Mammary epithelial cell (primary cell): ENCODE measurements at regions not wholly inside any gene's neighbourhood (a gene's known extent, or its start where the extent isn't known, plus 50 kb on each side); places are given as distances from the start of the nearest gene placed in this dataset.
"Not testable (repeated sequence)": the region's sequence is repeated elsewhere in the genome, so short reads cannot be mapped to it uniquely, and the experiment has no call there.

Source experiments
- EZH2 ChIP-seq: IDR thresholded peaks from 2 replicates; pipeline ENCODE4 v1.6.1; 2012; ENCODE audit warnings: low read length, inconsistent platforms, borderline replicate concordance
- TF ChIP-seq, protein P1 (sequence below), 2 donors: IDR thresholded peaks in 1 of 2; conservative IDR thresholded peaks in 1 of 2; 2 replicates each; pipeline ENCODE4 v1.5.1; 2011 to 2012; ENCODE audit warnings: inconsistent platforms in 2 of 2, low read length in 2 of 2, mild to moderate bottlenecking in 2 of 2, control low read depth in 1 of 2, low read depth in 1 of 2; ENCODE audit not compliant: insufficient read depth in 1 of 2; ENCODE audit errors: extremely low read depth in 1 of 2

DNA sequence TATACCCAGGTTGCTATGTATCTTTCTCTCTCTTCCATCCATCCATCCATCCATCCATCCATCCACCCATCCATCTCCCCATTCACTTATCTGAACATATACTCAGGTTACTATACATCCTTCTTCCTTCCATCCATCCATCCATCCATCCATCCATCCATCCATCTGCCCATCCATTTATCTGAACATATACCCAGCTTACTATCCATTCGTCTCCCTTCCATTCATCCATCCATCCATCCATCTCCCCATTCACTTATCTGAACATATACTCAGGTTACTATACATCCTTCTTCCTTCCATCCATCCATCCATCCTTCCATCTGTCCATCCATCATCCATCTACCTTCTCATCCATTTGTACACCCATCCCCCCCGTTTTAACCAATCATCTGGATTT lies 75.9 kb upstream of the SFSWAP start:
- TF ChIP-seq, protein P1, sequence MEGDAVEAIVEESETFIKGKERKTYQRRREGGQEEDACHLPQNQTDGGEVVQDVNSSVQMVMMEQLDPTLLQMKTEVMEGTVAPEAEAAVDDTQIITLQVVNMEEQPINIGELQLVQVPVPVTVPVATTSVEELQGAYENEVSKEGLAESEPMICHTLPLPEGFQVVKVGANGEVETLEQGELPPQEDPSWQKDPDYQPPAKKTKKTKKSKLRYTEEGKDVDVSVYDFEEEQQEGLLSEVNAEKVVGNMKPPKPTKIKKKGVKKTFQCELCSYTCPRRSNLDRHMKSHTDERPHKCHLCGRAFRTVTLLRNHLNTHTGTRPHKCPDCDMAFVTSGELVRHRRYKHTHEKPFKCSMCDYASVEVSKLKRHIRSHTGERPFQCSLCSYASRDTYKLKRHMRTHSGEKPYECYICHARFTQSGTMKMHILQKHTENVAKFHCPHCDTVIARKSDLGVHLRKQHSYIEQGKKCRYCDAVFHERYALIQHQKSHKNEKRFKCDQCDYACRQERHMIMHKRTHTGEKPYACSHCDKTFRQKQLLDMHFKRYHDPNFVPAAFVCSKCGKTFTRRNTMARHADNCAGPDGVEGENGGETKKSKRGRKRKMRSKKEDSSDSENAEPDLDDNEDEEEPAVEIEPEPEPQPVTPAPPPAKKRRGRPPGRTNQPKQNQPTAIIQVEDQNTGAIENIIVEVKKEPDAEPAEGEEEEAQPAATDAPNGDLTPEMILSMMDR (conservative IDR thresholded peaks at IDR 0.05 in 1 of 2, IDR thresholded peaks at IDR 0.05 in 1 of 2; ENCODE audit: extremely low read depth in 1 of 2, insufficient read depth in 1 of 2, low read depth in 1 of 2, low read length in 2 of 2) = not testable (repeated sequence)
- not testable (repeated sequence) for TF ChIP-seq EZH2
